ENCODE measurements at regions not wholly inside any gene's neighbourhood (a gene's known extent, or its start where the extent isn't known, plus 50 kb on each side); places are given as distances from the start of the nearest gene placed in this dataset.

GRCh38 chr2:237156857-237157779 is 71.4 kb downstream of the COPS8 start:
- Histone ChIP-seq H3K4me3 (ENCODE audit: low read depth in 1 of 3, low read length in 3 of 3) (no peak overlapping the region), H3K9me3 (ENCODE audit: control insufficient read depth in 2 of 2, insufficient read depth in 1 of 2, low read depth in 1 of 2, low read length in 1 of 2) (no peaks in the 10 kb centered on the region), H3K27ac (ENCODE audit: low read depth in 1 of 3, low read length in 2 of 3) (peak overlapping the region in 1 of 3 donors; percentile 6), H3K36me3 (ENCODE audit: control insufficient read depth in 3 of 3, insufficient read depth in 2 of 3, low read depth in 1 of 3, low read length in 3 of 3) (no peaks in the 10 kb centered on the region), H3K4me1 (ENCODE audit: control insufficient read depth in 3 of 3, insufficient read depth in 2 of 3, low read depth in 1 of 3, low read length in 2 of 3) (peaks cover 0 to 2% (median 2%) of the 10 kb centered on the region in 3 donors), H3K27me3 (ENCODE audit: control insufficient read depth in 3 of 3, insufficient read depth in 3 of 3, low read length in 3 of 3) (peaks cover 0 to 5% (median 0%) of the 10 kb centered on the region in 3 donors)
- no peak for DNase-seq
- 78 to 92% (median 79%) methylated on average over 34 of the region's 34 CpGs for WGBS, 3 donors
- FAIRE-seq: no peak

DNA sequence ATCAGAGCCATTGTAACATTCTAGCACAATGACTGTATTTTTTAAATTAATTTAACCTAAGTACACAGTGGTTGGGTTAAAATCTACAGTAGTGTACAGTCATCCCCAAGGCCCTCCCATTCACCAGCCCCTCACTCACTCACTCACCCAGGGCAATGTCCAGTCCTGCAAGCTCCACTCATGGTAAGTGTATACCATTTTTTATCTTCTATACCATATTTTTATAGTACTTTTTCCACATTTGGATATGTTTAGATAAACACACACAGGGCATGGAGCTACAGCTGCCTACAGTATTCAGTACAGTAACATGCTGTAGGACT is 72.1 kb downstream of the COPS8 start:
- DNase-seq (no peak), FAIRE-seq (no peak)
- Histone ChIP-seq H3K27me3 (ENCODE audit: control insufficient read depth in 3 of 3, insufficient read depth in 3 of 3, low read length in 3 of 3) (peaks cover 0 to 5% (median 0%) of the 10 kb centered on the region in 3 donors), H3K27ac (ENCODE audit: low read depth in 1 of 3, low read length in 2 of 3) (no peak overlapping the region), H3K36me3 (ENCODE audit: control insufficient read depth in 3 of 3, insufficient read depth in 2 of 3, low read depth in 1 of 3, low read length in 3 of 3) (no peaks in the 10 kb centered on the region), H3K9me3 (ENCODE audit: control insufficient read depth in 2 of 2, insufficient read depth in 1 of 2, low read depth in 1 of 2, low read length in 1 of 2) (no peaks in the 10 kb centered on the region), H3K4me3 (ENCODE audit: low read depth in 1 of 3, low read length in 3 of 3) (no peak overlapping the region), H3K4me1 (ENCODE audit: control insufficient read depth in 3 of 3, insufficient read depth in 2 of 3, low read depth in 1 of 3, low read length in 2 of 3) (peaks cover 0 to 2% (median 2%) of the 10 kb centered on the region in 3 donors)

DNA sequence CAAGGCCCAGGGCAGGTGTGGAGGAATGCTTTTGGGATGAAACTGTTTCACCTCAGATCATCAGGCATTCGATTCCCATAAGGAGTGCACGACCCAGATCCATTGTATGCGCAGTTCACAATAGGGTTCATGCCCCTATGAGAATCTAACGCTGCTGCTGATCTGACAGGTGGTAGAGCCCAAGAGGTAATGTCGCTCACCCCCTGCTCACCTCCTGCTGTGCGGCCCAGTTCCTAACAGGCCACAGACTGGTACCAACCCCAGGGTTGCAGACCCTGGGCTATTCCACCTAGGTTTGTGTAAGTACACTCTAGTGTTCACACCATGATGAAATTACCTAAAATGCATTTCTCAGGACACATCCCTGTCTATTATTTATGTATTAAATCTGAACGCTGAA is 72.5 kb downstream of the COPS8 start:
- H3K4me1 ChIP-seq (ENCODE audit: control insufficient read depth in 3 of 3, insufficient read depth in 2 of 3, low read depth in 1 of 3, low read length in 2 of 3): peaks cover 0 to 2% (median 2%) of the 10 kb centered on the region in 3 donors
- H3K27me3 ChIP-seq (ENCODE audit: control insufficient read depth in 3 of 3, insufficient read depth in 3 of 3, low read length in 3 of 3): peaks cover 0 to 5% (median 0%) of the 10 kb centered on the region in 3 donors
- no peak overlapping the region for H3K27ac ChIP-seq (ENCODE audit: low read depth in 1 of 3, low read length in 2 of 3)
- H3K36me3 ChIP-seq (ENCODE audit: control insufficient read depth in 3 of 3, insufficient read depth in 2 of 3, low read depth in 1 of 3, low read length in 3 of 3): no peaks in the 10 kb centered on the region
- no peak overlapping the region for H3K4me3 ChIP-seq (ENCODE audit: low read depth in 1 of 3, low read length in 3 of 3)
- no peak for FAIRE-seq
- 86 to 97% (median 93%) methylated on average over 7 of the region's 7 CpGs for WGBS, 3 donors
- H3K9me3 ChIP-seq (ENCODE audit: control insufficient read depth in 2 of 2, insufficient read depth in 1 of 2, low read depth in 1 of 2, low read length in 1 of 2): no peaks in the 10 kb centered on the region
- DNase-seq: no peak

GRCh38 chr2:237159006-237159911 is 73.6 kb downstream of the COPS8 start:
- H3K4me1 ChIP-seq (ENCODE audit: control insufficient read depth in 3 of 3, insufficient read depth in 2 of 3, low read depth in 1 of 3, low read length in 2 of 3): peaks cover 0 to 2% (median 2%) of the 10 kb centered on the region in 3 donors
- peaks cover 0 to 5% (median 0%) of the 10 kb centered on the region in 3 donors for H3K27me3 ChIP-seq (ENCODE audit: control insufficient read depth in 3 of 3, insufficient read depth in 3 of 3, low read length in 3 of 3)
- DNase-seq (no peak), FAIRE-seq (no peak)
- WGBS, 3 donors: 70 to 88% (median 71%) methylated on average over 10 of the region's 10 CpGs
- H3K27ac ChIP-seq (ENCODE audit: low read depth in 1 of 3, low read length in 2 of 3): peak overlapping the region in 1 of 3 donors; percentile 60
- no peak overlapping the region for H3K4me3 ChIP-seq (ENCODE audit: low read depth in 1 of 3, low read length in 3 of 3)
- H3K36me3 ChIP-seq (ENCODE audit: control insufficient read depth in 3 of 3, insufficient read depth in 2 of 3, low read depth in 1 of 3, low read length in 3 of 3): no peaks in the 10 kb centered on the region
- H3K9me3 ChIP-seq (ENCODE audit: control insufficient read depth in 2 of 2, insufficient read depth in 1 of 2, low read depth in 1 of 2, low read length in 1 of 2): no peaks in the 10 kb centered on the region

- FAIRE-seq (no peak), DNase-seq (peak in 1 of 2 donors; percentile 29)
- Histone ChIP-seq H3K36me3 (ENCODE audit: control insufficient read depth in 3 of 3, insufficient read depth in 2 of 3, low read depth in 1 of 3, low read length in 3 of 3) (no peaks in the 10 kb centered on the region), H3K4me1 (ENCODE audit: control insufficient read depth in 3 of 3, insufficient read depth in 2 of 3, low read depth in 1 of 3, low read length in 2 of 3) (peaks cover 0 to 2% (median 2%) of the 10 kb centered on the region in 3 donors), H3K9me3 (ENCODE audit: control insufficient read depth in 2 of 2, insufficient read depth in 1 of 2, low read depth in 1 of 2, low read length in 1 of 2) (no peaks in the 10 kb centered on the region), H3K27me3 (ENCODE audit: control insufficient read depth in 3 of 3, insufficient read depth in 3 of 3, low read length in 3 of 3) (peaks cover 0 to 4% (median 0%) of the 10 kb centered on the region in 3 donors), H3K4me3 (ENCODE audit: low read depth in 1 of 3, low read length in 3 of 3) (no peak overlapping the region), H3K27ac (ENCODE audit: low read depth in 1 of 3, low read length in 2 of 3) (peak overlapping the region in 1 of 3 donors; percentile 18)
- 71 to 82% (median 72%) methylated on average over 9 of the region's 9 CpGs for WGBS, 3 donors
These were observed 74.7 kb downstream of the COPS8 start for GRCh38 chr2:237160271-237160919.

- FAIRE-seq (no peak), DNase-seq (no peak)
- H3K4me3 ChIP-seq (ENCODE audit: low read depth in 1 of 3, low read length in 3 of 3): no peak overlapping the region
- peaks cover 0 to 2% (median 2%) of the 10 kb centered on the region in 3 donors for H3K4me1 ChIP-seq (ENCODE audit: control insufficient read depth in 3 of 3, insufficient read depth in 2 of 3, low read depth in 1 of 3, low read length in 2 of 3)
- no peaks in the 10 kb centered on the region for H3K36me3 ChIP-seq (ENCODE audit: control insufficient read depth in 3 of 3, insufficient read depth in 2 of 3, low read depth in 1 of 3, low read length in 3 of 3)
- H3K27me3 ChIP-seq (ENCODE audit: control insufficient read depth in 3 of 3, insufficient read depth in 3 of 3, low read length in 3 of 3): no peaks in the 10 kb centered on the region
- WGBS, 3 donors: 71 to 87% (median 87%) methylated on average over 5 of the region's 5 CpGs
- peak overlapping the region in 1 of 3 donors; percentile 59 for H3K27ac ChIP-seq (ENCODE audit: low read depth in 1 of 3, low read length in 2 of 3)
- no peaks in the 10 kb centered on the region for H3K9me3 ChIP-seq (ENCODE audit: control insufficient read depth in 2 of 2, insufficient read depth in 1 of 2, low read depth in 1 of 2, low read length in 1 of 2)
These were observed 75.5 kb downstream of the COPS8 start for GRCh38 chr2:237161189-237161588.

DNA sequence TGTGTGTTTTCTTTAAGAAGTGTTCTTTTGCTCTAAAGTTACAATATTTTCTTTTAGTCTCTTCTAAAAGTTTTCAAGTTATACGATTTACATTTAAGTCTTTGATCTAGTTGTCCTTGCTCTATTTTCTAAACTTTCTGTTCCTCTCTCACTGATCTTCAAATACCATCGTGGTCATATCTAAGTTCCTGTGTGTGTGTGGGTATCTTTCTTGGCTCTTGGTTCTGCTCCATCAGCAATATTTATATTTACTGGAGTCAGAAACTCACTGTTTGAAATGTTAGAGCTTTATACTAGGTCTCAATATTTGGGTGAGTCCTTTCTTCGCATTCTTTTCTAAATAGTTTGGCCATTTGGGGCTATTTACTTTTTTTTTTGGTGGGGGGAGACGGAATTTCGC is 77.3 kb downstream of the COPS8 start:
- WGBS, 3 donors: 70 to 75% (median 75%) methylated on average over 5 of the region's 5 CpGs
- Histone ChIP-seq H3K27me3 (ENCODE audit: control insufficient read depth in 3 of 3, insufficient read depth in 3 of 3, low read length in 3 of 3) (no peaks in the 10 kb centered on the region), H3K36me3 (ENCODE audit: control insufficient read depth in 3 of 3, insufficient read depth in 2 of 3, low read depth in 1 of 3, low read length in 3 of 3) (no peaks in the 10 kb centered on the region), H3K9me3 (ENCODE audit: control insufficient read depth in 2 of 2, insufficient read depth in 1 of 2, low read depth in 1 of 2, low read length in 1 of 2) (no peaks in the 10 kb centered on the region), H3K27ac (ENCODE audit: low read depth in 1 of 3, low read length in 2 of 3) (no peak overlapping the region), H3K4me3 (ENCODE audit: low read depth in 1 of 3, low read length in 3 of 3) (no peak overlapping the region), H3K4me1 (ENCODE audit: control insufficient read depth in 3 of 3, insufficient read depth in 2 of 3, low read depth in 1 of 3, low read length in 2 of 3) (peaks cover 0 to 2% (median 2%) of the 10 kb centered on the region in 3 donors)
- DNase-seq (no peak), FAIRE-seq (no peak)

DNA sequence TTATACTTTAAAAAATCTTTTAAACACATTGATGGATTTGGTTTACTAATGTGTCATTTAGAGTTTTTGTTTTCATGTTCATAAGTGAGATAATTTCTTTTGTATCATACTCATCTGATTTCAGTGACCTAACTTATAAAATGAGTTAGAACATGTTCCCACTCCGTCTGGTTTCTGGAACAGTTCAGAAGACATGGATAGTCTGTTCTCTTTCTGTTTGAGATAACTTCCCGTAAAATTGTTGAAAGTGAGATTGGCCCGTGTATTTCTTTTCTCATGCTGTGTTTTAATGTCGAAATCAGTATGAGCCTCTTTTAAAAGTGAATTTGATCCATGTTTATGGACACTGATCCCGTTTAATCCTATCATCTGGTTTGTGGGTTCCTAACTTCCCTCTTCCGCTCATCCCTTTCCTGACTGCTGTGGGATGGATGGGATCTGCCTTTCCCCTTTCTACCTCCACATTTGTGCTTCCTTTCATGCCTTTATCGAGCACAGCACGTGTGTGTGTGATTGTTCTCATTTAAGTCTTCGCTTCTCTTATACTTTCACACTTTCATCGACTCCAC is 78.9 kb downstream of the COPS8 start:
- H3K4me3 ChIP-seq (ENCODE audit: low read depth in 1 of 3, low read length in 3 of 3): no peak overlapping the region
- peaks cover 0 to 2% (median 2%) of the 10 kb centered on the region in 3 donors for H3K4me1 ChIP-seq (ENCODE audit: control insufficient read depth in 3 of 3, insufficient read depth in 2 of 3, low read depth in 1 of 3, low read length in 2 of 3)
- 72 to 84% (median 79%) methylated on average over 10 of the region's 10 CpGs for WGBS, 3 donors
- no peaks in the 10 kb centered on the region for H3K27me3 ChIP-seq (ENCODE audit: control insufficient read depth in 3 of 3, insufficient read depth in 3 of 3, low read length in 3 of 3)
- no peak for DNase-seq
- no peaks in the 10 kb centered on the region for H3K36me3 ChIP-seq (ENCODE audit: control insufficient read depth in 3 of 3, insufficient read depth in 2 of 3, low read depth in 1 of 3, low read length in 3 of 3)
- no peaks in the 10 kb centered on the region for H3K9me3 ChIP-seq (ENCODE audit: control insufficient read depth in 2 of 2, insufficient read depth in 1 of 2, low read depth in 1 of 2, low read length in 1 of 2)
- FAIRE-seq: no peak
- peak overlapping the region in 1 of 3 donors; percentile 74 for H3K27ac ChIP-seq (ENCODE audit: low read depth in 1 of 3, low read length in 2 of 3)

Data from small intestine (tissue), 7 donors.